Naive thymus-derived CD8-positive, alpha-beta T cell (primary cell): ENCODE measurements at regions not wholly inside any gene's neighbourhood (a gene's known extent, or its start where the extent isn't known, plus 50 kb on each side); places are given as distances from the start of the nearest gene placed in this dataset.
"Not testable (repeated sequence)": the region's sequence is repeated elsewhere in the genome, so short reads cannot be mapped to it uniquely, and the experiment has no call there.

Source experiments
- ATAC-seq, 2 donors: fragments of 150-1000 bp; cut with Tn5 transposase in 1 of 2; sonication (Bioruptor Pico), chemical (Tn5 transposase) in 1 of 2; 1 replicate in 1 of 2; 2 replicates in 1 of 2; pipeline ENCODE4 v1.10.0; 2021; ENCODE audit warnings: mild to moderate bottlenecking in 2 of 2, moderate library complexity in 2 of 2
- POLR2A ChIA-PET: fragments of 350-600 bp; sonication (Branson Sonifier 250); formaldehyde crosslinking; loops from one replicate; lab custom pipeline; 2021; ENCODE audit warnings: antibody characterized with exemption; lab: Charles Lee
- DNase-seq, 10 donors: peaks; one replicate each; pipeline versions ENCODE4 v3.0.0 to v3.0.0-alpha.2; 2020 to 2022
- H3K27ac Mint-ChIP-seq, 10 donors: one replicate each; pipeline ENCODE4 v1.8.0; 2020 to 2022; ENCODE audit warnings: mild to moderate bottlenecking in 10 of 10, mixed read lengths in 10 of 10, moderate library complexity in 4 of 10, inconsistent platforms in 1 of 10
- H3K27me3 Mint-ChIP-seq, 5 donors: one replicate each; pipeline ENCODE4 v1.8.0; 2021 to 2022; ENCODE audit warnings: mixed read lengths in 5 of 5
- H3K36me3 Mint-ChIP-seq, 3 donors: one replicate each; pipeline ENCODE4 v1.8.0; 2020 to 2022; ENCODE audit warnings: mixed read lengths in 3 of 3, mild to moderate bottlenecking in 2 of 3, inconsistent platforms in 1 of 3
- H3K4me1 Mint-ChIP-seq, 4 donors: one replicate each; pipeline ENCODE4 v1.8.0; 2021 to 2022; ENCODE audit warnings: mixed read lengths in 4 of 4
- H3K4me3 Mint-ChIP-seq, 10 donors: one replicate each; pipeline ENCODE4 v1.8.0; 2020 to 2022; ENCODE audit warnings: mild to moderate bottlenecking in 10 of 10, mixed read lengths in 10 of 10, moderate library complexity in 6 of 10, inconsistent platforms in 1 of 10
- H3K9me3 Mint-ChIP-seq, 9 donors: one replicate each; pipeline ENCODE4 v1.8.0; 2020 to 2022; ENCODE audit warnings: mixed read lengths in 9 of 9, mild to moderate bottlenecking in 3 of 9, inconsistent platforms in 1 of 9, moderate library complexity in 1 of 9

DNA sequence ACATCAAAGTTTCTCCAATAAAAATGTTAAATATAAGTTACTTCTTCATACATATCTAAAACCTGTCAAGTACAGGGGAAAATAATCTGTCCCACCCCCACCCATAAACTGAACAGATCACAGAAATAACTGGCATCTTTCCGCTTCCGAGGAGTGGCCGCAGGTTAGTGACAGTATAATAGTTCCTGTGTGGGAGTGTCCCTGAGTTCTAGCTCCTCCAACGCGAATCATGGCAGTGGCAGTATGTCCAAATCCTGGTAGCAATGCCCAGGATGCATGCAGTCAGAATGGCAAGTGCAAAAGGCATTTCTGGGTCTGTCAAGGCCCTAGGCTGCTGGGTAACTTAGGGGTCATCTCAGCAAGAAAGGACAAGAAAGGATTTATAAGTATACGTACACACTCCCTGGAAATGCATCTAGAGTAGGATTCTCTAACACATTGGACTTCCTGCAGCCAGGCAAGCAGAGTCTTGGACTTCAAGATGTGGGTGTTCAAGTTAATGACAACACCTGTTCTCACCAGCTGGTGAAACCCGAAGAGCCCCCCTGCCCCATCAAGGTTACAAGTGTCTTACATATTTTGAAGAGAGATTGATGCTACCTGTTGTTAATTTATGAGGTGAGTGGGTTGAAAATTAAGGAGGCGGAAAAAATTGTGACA, 94.4 kb upstream of the COL1A2 start:
- no peak for ATAC-seq
- no peaks in the 10 kb centered on the region for H3K4me1 Mint-ChIP-seq

DNA sequence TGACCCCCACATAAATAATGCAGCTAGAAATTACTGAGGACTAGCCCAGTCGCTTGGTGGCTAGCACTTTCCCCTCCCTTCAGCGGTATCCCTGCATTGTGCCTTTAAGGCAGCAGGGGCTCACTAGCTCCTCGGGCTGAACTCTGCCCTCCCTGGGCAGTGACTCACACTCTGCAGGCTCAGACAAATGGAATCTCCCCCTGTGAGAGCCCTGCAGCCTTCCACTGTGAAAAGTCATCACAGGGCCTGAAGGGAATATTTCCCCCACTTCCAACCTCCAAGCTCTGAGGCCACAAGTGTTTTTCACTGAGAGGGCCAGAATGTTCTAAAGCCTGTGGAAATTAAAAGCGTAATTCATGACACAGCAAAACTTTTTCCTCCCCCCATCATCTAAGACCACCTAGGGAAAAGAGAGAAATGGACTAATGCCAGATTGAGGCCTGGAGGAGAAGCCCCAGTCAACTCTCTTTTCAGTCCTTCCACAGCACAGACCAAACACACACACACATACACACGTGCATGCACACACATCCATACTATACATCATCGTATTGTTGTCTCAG, 93.6 kb upstream of the COL1A2 start:
- DNase-seq (no peak), ATAC-seq (no peak)
- Mint-ChIP-seq H3K36me3 (no peaks in the 10 kb centered on the region), H3K27ac (peak overlapping the region in 1 of 10 donors; percentile 45), H3K4me1 (no peaks in the 10 kb centered on the region), H3K4me3 (no peak overlapping the region), H3K27me3 (peaks cover 2 to 22% (median 15%) of the 10 kb centered on the region in 5 donors), H3K9me3 (peaks cover 0 to 14% (median 0%) of the 10 kb centered on the region in 9 donors)
- POLR2A ChIA-PET: no interaction called here

More for the DNA sequence above, 94.4 kb upstream of the COL1A2 start:
- Mint-ChIP-seq H3K9me3 (peaks cover 0 to 9% (median 0%) of the 10 kb centered on the region in 9 donors), H3K27me3 (peaks cover 2 to 22% (median 15%) of the 10 kb centered on the region in 5 donors), H3K27ac (no peak overlapping the region), H3K4me3 (no peak overlapping the region), H3K36me3 (no peaks in the 10 kb centered on the region)
- DNase-seq: no peak
- POLR2A ChIA-PET: no interaction called here

DNA sequence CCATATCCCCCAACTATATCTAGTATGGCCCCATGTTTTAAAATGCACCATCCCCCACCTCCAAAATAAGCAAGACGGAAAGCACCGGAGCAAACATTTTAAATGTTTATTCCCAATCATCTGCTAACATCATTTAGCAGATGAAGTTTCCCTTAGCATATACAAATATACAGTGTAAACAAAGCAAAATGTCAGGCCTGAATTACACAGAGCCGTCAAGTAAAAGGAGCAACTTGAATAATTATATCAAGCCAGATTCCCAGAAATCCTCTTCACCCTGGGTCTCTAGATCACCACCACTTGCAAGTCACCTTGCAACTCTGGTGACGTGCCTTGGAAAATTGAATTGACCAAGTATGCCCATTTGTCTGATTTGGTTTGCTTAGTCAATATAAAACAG, 91.6 kb upstream of the COL1A2 start:
- no peak overlapping the region for H3K4me3 Mint-ChIP-seq
- H3K36me3 Mint-ChIP-seq: no peaks in the 10 kb centered on the region
- no peaks in the 10 kb centered on the region for H3K4me1 Mint-ChIP-seq
- DNase-seq: no peak
- no peak for ATAC-seq
- peaks cover 3 to 21% (median 7%) of the 10 kb centered on the region in 5 donors for H3K27me3 Mint-ChIP-seq
- POLR2A ChIA-PET: no interaction called here
- peaks cover 0 to 28% (median 2%) of the 10 kb centered on the region in 9 donors for H3K9me3 Mint-ChIP-seq
- no peak overlapping the region for H3K27ac Mint-ChIP-seq

GRCh38 chr7:94303695-94304094, 91.0 kb upstream of the COL1A2 start:
- DNase-seq (no peak), ATAC-seq (no peak)
- Mint-ChIP-seq H3K9me3 (peaks cover 0 to 29% (median 2%) of the 10 kb centered on the region in 9 donors), H3K36me3 (no peaks in the 10 kb centered on the region), H3K4me3 (no peak overlapping the region), H3K27ac (no peak overlapping the region), H3K27me3 (peaks cover 2 to 15% (median 7%) of the 10 kb centered on the region in 5 donors), H3K4me1 (no peaks in the 10 kb centered on the region)
- POLR2A ChIA-PET: no interaction called here

DNA sequence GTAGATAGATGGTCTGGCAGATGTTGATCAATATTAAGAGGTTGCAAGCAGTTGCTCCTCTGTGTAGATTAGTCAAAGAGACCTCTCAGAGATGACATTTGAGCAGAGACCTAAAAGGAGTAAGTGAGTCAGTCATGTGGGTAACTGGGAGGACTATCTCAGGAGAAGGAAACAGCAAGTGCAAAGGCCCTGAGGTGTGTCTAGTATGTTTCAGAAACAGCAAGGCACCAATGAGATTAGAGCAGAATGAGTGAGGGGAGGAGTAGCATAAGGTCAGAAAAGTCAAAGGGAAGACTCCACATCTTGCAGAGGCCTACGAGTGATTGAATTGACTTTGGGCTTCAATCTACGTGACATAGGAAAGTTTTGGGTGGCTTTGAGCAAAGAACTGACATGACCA, 89.8 kb upstream of the COL1A2 start:
- H3K36me3 Mint-ChIP-seq: peaks cover 0 to 7% (median 0%) of the 10 kb centered on the region in 3 donors
- no peak overlapping the region for H3K27ac Mint-ChIP-seq
- POLR2A ChIA-PET: no interaction called here

DNA sequence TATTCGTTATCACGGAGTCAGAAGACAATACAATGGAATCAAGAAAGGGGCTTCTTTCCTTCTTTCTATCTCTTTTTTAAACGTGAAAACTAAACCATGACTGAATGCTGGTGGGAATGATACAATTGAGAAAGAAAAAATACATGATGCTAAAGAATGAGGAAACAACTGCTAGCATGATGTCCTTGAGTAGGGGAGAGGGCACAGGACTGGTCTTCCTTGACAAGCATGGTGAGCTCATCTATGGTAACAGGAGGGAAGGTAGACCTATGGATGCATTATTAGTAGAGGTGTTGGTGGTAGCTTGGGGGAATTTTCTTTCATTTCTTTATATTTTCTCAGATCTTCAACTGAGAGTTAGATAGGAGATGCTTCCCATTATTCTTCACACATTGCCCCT, 88.9 kb upstream of the COL1A2 start:
- POLR2A ChIA-PET: no interaction called here
- no peak overlapping the region for H3K4me3 Mint-ChIP-seq
- H3K27ac Mint-ChIP-seq: no peak overlapping the region
- ATAC-seq (no peak), DNase-seq (no peak)
- peaks cover 0 to 41% (median 8%) of the 10 kb centered on the region in 9 donors for H3K9me3 Mint-ChIP-seq
- H3K27me3 Mint-ChIP-seq: peaks cover 3 to 19% (median 9%) of the 10 kb centered on the region in 5 donors
- peaks cover 0 to 2% (median 0%) of the 10 kb centered on the region in 4 donors for H3K4me1 Mint-ChIP-seq
- H3K36me3 Mint-ChIP-seq: peaks cover 0 to 8% (median 0%) of the 10 kb centered on the region in 3 donors

More for the DNA sequence above, 89.8 kb upstream of the COL1A2 start:
- no peak overlapping the region for H3K4me3 Mint-ChIP-seq
- peaks cover 0 to 38% (median 8%) of the 10 kb centered on the region in 9 donors for H3K9me3 Mint-ChIP-seq
- peaks cover 0 to 2% (median 0%) of the 10 kb centered on the region in 4 donors for H3K4me1 Mint-ChIP-seq
- DNase-seq (no peak), ATAC-seq (no peak)
- peaks cover 3 to 16% (median 11%) of the 10 kb centered on the region in 5 donors for H3K27me3 Mint-ChIP-seq

GRCh38 chr7:94307399-94308048, 87.2 kb upstream of the COL1A2 start:
- POLR2A ChIA-PET: no interaction called here
- Mint-ChIP-seq H3K27ac (no peak overlapping the region), H3K4me3 (no peak overlapping the region), H3K4me1 (peaks cover 0 to 2% (median 0%) of the 10 kb centered on the region in 4 donors), H3K27me3 (peaks cover 3 to 17% (median 9%) of the 10 kb centered on the region in 5 donors), H3K9me3 (peaks cover 0 to 41% (median 8%) of the 10 kb centered on the region in 9 donors), H3K36me3 (peaks cover 0 to 8% (median 0%) of the 10 kb centered on the region in 3 donors)
- ATAC-seq (no peak), DNase-seq (no peak)

DNA sequence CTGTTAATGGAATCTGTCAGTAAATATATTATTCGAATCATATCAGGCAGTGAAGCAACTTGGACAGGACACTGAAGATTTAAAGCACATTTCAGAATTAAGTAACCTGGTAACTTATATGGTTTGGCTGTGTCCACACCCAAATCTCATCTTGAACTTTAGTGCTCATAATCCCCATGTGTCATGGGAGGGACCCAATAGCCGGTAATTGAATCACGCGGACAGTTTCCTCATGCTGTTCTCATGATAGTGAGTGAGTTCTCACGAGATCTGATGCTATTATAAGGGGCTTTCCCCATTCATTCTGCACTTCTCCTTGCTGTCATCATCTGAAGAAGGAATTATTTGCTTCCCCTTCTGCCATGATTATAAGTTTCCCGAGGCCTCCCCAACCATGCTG, 83.2 kb upstream of the COL1A2 start:
- H3K4me3 Mint-ChIP-seq: no peak overlapping the region
- DNase-seq: no peak
- H3K27me3 Mint-ChIP-seq: peaks cover 1 to 13% (median 9%) of the 10 kb centered on the region in 5 donors
- H3K4me1 Mint-ChIP-seq: peaks cover 0 to 2% (median 0%) of the 10 kb centered on the region in 4 donors
- ATAC-seq: no peak
- peaks cover 0 to 26% (median 6%) of the 10 kb centered on the region in 9 donors for H3K9me3 Mint-ChIP-seq
- H3K36me3 Mint-ChIP-seq: peaks cover 0 to 8% (median 0%) of the 10 kb centered on the region in 3 donors
- H3K27ac Mint-ChIP-seq: no peak overlapping the region
- POLR2A ChIA-PET: no interaction called here

- no peak for ATAC-seq
- Mint-ChIP-seq H3K9me3 (peaks cover 0 to 12% (median 4%) of the 10 kb centered on the region in 9 donors), H3K4me3 (no peak overlapping the region), H3K27ac (no peak overlapping the region), H3K36me3 (peaks cover 0 to 8% (median 0%) of the 10 kb centered on the region in 3 donors), H3K4me1 (peaks cover 0 to 2% (median 0%) of the 10 kb centered on the region in 4 donors), H3K27me3 (peaks cover 4 to 13% (median 11%) of the 10 kb centered on the region in 5 donors)
- POLR2A ChIA-PET: no interaction called here
- no peak for DNase-seq
These were observed 80.8 kb upstream of the COL1A2 start for GRCh38 chr7:94313926-94314325.

DNA sequence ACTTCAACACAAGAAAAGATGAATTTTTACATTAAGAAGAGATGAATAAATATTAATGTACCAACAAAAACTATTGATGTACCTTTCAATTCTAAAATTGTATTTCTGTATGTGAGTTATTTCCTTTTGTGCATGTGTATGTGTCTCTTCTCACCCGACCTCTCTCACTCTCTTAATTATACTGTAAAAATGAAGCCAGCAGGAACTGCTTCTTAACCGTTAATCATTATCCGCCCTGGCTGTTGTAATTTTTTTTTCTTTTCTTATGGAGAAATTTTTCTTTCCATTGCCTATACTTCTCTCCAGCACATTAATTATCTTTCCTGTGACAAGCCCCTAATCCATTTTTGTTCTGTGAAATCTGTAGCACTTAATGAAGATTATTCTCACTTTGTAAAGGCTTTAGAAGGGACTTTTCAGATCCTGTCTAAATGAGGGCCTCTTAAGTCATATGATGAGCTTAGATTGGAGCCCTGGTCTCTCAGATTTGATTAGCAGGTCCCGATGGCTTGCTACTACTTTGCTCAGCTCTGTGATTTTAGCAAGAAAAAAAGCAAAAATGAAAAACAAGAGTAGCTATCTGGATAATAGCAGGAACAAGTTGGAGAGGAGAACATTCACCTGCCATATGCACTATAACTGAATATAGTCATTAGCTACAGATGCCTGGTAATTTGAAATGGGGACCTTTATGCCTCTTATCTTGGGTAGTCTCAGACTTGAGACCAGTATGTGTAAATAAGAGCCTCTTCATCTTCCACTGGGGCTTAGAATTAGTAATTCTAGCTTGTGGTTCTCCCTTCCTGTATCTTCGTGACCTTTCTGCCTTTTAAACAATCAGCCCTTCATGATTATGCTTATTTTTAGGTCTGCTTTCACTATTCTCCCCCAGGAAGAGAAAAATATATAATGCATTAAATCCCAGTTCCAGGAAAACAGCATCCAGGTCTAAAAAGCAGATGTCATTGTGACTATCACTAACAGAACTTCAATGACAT, 80.0 kb upstream of the COL1A2 start:
- no peak overlapping the region for H3K4me3 Mint-ChIP-seq
- no peak for ATAC-seq
- DNase-seq: no peak
- H3K27ac Mint-ChIP-seq: no peak overlapping the region
- H3K27me3 Mint-ChIP-seq: peaks cover under 1 to 10% (median 6%) of the 10 kb centered on the region in 5 donors
- peaks cover 0 to 9% (median 3%) of the 10 kb centered on the region in 9 donors for H3K9me3 Mint-ChIP-seq
- H3K36me3 Mint-ChIP-seq: peaks cover 0 to 6% (median 0%) of the 10 kb centered on the region in 3 donors
- H3K4me1 Mint-ChIP-seq: no peaks in the 10 kb centered on the region
- POLR2A ChIA-PET: no interaction called here

GRCh38 chr7:94321138-94321537, 73.6 kb upstream of the COL1A2 start:
- H3K4me1 Mint-ChIP-seq, H3K27ac Mint-ChIP-seq, ATAC-seq, DNase-seq, H3K4me3 Mint-ChIP-seq, POLR2A ChIA-PET: not testable (repeated sequence)
- Mint-ChIP-seq H3K9me3 (peaks cover 0 to 35% (median 10%) of the 10 kb centered on the region in 9 donors), H3K27me3 (peaks cover 0 to 11% (median 6%) of the 10 kb centered on the region in 5 donors), H3K36me3 (peaks cover 0 to 16% (median 2%) of the 10 kb centered on the region in 3 donors)

GRCh38 chr7:94323844-94324243, 70.9 kb upstream of the COL1A2 start:
- H3K27ac Mint-ChIP-seq: no peak overlapping the region
- ATAC-seq: no peak
- H3K36me3 Mint-ChIP-seq: peaks cover 0 to 16% (median 2%) of the 10 kb centered on the region in 3 donors
- no peak for DNase-seq
- POLR2A ChIA-PET: no interaction called here
- no peaks in the 10 kb centered on the region for H3K4me1 Mint-ChIP-seq
- peaks cover 0 to 5% (median 3%) of the 10 kb centered on the region in 5 donors for H3K27me3 Mint-ChIP-seq
- H3K9me3 Mint-ChIP-seq: peaks cover 0 to 43% (median 17%) of the 10 kb centered on the region in 9 donors
- no peak overlapping the region for H3K4me3 Mint-ChIP-seq
